Transverse colon (tissue), 4 donors: ENCODE measurements at regions not wholly inside any gene's neighbourhood (a gene's known extent, or its start where the extent isn't known, plus 50 kb on each side); places are given as distances from the start of the nearest gene placed in this dataset.

Experiments used
- DNase-seq: peaks from one replicate; pipeline ENCODE4 v3.0.0-alpha.2; 2019
- H3K27ac ChIP-seq, 4 donors: fragments of 200-600 bp; sonication (generic); 2 replicates each; pipeline ENCODE4 v1.5.1; 2016 to 2018; ENCODE audit warnings: inconsistent platforms in 4 of 4
- H3K27me3 ChIP-seq: fragments of 200-600 bp; sonication (generic); 2 replicates; pipeline ENCODE4 v1.5.1; 2017; ENCODE audit warnings: inconsistent platforms
- H3K36me3 ChIP-seq, 4 donors: fragments of 200-600 bp; sonication (generic); 2 replicates each; pipeline ENCODE4 v1.5.1; 2017 to 2019; ENCODE audit warnings: inconsistent platforms in 4 of 4
- H3K4me1 ChIP-seq, 4 donors: fragments of 200-600 bp; sonication (generic); 2 replicates each; pipeline ENCODE4 v1.5.1; 2017 to 2020; ENCODE audit warnings: inconsistent platforms in 4 of 4
- H3K4me3 ChIP-seq, 4 donors: fragments of 200-600 bp; sonication (generic); 1 replicate in 1 of 4; 2 replicates in 3 of 4; pipeline versions ENCODE4 v1.5.1 to v1.6.1; 2017 to 2019; ENCODE audit warnings: inconsistent platforms in 4 of 4
- H3K9me3 ChIP-seq, 2 donors: fragments of 200-600 bp; sonication (generic); 2 replicates each; pipeline ENCODE4 v1.5.1; 2017 to 2019; ENCODE audit warnings: inconsistent platforms in 2 of 2
- EP300 ChIP-seq: sonication (generic); formaldehyde crosslinking; IDR thresholded peaks from one replicate; pipeline ENCODE4 v1.6.1; 2017; ENCODE audit warnings: antibody characterized with exemption, low read depth
- POLR2A ChIP-seq: fragments of 450-650 bp; IDR thresholded peaks from one replicate; pipeline ENCODE4 v1.6.1; 2016; ENCODE audit warnings: antibody characterized with exemption, mild to moderate bottlenecking, moderate library complexity
- POLR2AphosphoS5 ChIP-seq, 3 donors: sonication (generic); formaldehyde crosslinking; IDR thresholded peaks; one replicate each; pipeline ENCODE4 v1.6.1; 2016; ENCODE audit warnings: antibody characterized with exemption in 3 of 3
- WGBS, 2 donors: methylation state at CpG; one replicate each; pipeline ENCODE4 v1.1.5; 2018; ENCODE audit warnings: low coverage in 1 of 2; 5-methylcytosine and 5-hydroxymethylcytosine counted together
- in situ Hi-C, 4 donors: fragments of 200-750 bp; cut with MboI; loops; one replicate each; pipeline versions ENCODE4 v1.15.0 to v1.15.1; 2017; ENCODE audit warnings: low sequenced_read_pairs in 3 of 4, low pct_ligation_motif_present in 1 of 4, low pct_unique_long_range_greater_than_20kb in 1 of 4
- intact Hi-C: fragments of 100-400 bp; cut with DNase I; formaldehyde crosslinking; loops from one replicate; pipeline ENCODE4 v1.15.1; 2023; ENCODE audit warnings: low total_unique reads
- TF ChIP-seq, protein P1 (sequence below), 5 experiments: fragments of 200-600 bp in 3 of 5; fragments of 450-650 bp in 2 of 5; sonication (generic) in 3 of 5; IDR thresholded peaks; 1 replicate in 2 of 5; 2 replicates in 3 of 5; pipeline ENCODE4 v1.5.1; 2016 to 2017; ENCODE audit warnings: antibody characterized with exemption in 5 of 5, inconsistent platforms in 3 of 5, mild to moderate bottlenecking in 2 of 5, moderate library complexity in 1 of 5

DNA sequence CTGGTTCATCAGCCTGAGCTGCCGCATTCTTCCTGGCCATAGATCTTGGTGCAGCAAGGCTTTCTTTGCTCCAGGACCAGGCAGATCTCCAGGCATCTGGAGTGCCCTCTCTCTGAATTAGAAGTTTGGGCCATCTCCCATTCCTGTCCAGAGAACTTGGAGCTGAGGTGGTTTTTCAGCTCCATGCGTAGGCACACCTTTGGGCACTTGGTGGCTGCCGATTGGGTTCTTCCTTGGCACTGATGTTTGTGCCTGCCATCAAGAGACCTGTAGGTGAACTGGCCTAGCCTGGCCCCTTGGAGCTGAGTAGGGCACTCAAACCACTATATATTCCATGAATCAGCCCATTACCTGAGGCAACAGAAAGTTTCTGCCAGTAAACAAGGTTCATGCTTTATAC, 206.0 kb upstream of the PCDH17 start:
- TF ChIP-seq POLR2AphosphoS5 (IDR thresholded peaks at IDR 0.05) (no peak), POLR2A (no peak), EP300 (no peak)
- TF ChIP-seq, protein P1, sequence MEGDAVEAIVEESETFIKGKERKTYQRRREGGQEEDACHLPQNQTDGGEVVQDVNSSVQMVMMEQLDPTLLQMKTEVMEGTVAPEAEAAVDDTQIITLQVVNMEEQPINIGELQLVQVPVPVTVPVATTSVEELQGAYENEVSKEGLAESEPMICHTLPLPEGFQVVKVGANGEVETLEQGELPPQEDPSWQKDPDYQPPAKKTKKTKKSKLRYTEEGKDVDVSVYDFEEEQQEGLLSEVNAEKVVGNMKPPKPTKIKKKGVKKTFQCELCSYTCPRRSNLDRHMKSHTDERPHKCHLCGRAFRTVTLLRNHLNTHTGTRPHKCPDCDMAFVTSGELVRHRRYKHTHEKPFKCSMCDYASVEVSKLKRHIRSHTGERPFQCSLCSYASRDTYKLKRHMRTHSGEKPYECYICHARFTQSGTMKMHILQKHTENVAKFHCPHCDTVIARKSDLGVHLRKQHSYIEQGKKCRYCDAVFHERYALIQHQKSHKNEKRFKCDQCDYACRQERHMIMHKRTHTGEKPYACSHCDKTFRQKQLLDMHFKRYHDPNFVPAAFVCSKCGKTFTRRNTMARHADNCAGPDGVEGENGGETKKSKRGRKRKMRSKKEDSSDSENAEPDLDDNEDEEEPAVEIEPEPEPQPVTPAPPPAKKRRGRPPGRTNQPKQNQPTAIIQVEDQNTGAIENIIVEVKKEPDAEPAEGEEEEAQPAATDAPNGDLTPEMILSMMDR (IDR thresholded peaks at IDR 0.05): no peak
- Histone ChIP-seq H3K36me3 (no peaks in the 10 kb centered on the region), H3K27ac (no peak overlapping the region), H3K9me3 (peaks cover 0 to 3% of the 10 kb centered on the region in 2 donors), H3K4me3 (no peak overlapping the region), H3K27me3 (no peaks in the 10 kb centered on the region), H3K4me1 (no peaks in the 10 kb centered on the region)
- WGBS, 2 donors: 93% methylated on average over 3 of the region's 3 CpGs; no CpG with 5 or more reads in 1 of the 2 donors
- no peak for DNase-seq
- in situ Hi-C loops: no loop called here
- intact Hi-C loops: no loop called here

DNA sequence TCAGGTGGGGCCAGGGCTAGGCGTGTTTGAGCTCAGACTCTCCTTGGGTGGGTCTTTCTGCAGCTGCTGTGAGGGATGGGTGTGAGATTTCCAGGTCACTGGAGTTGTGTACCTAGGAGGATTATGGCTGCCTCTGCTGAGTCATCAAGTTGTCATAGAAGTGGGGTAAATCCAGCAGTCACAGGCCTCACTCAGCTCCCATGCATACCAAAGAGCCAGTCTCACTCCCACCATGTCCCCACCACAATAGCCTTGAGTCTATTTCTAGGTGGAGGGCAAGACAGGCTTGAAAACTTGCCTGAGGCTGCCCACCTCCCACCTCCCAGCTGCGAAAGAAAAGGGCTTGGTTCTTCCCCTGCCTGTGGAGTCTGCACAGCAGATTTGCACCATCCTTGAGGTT, 194.0 kb upstream of the PCDH17 start:
- H3K4me1 ChIP-seq: no peaks in the 10 kb centered on the region
- no peaks in the 10 kb centered on the region for H3K27me3 ChIP-seq
- no peaks in the 10 kb centered on the region for H3K36me3 ChIP-seq
- no peak overlapping the region for H3K4me3 ChIP-seq
- in situ Hi-C loops: no loop called here
- TF ChIP-seq POLR2AphosphoS5 (IDR thresholded peaks at IDR 0.05) (no peak), EP300 (no peak), POLR2A (no peak)
- TF ChIP-seq, protein P1 (IDR thresholded peaks at IDR 0.05): no peak
- no peak for DNase-seq
- H3K9me3 ChIP-seq: no peaks in the 10 kb centered on the region
- H3K27ac ChIP-seq: no peak overlapping the region
- WGBS, 2 donors: 72% methylated on average over 2 of the region's 2 CpGs; no CpG with 5 or more reads in 1 of the 2 donors
- intact Hi-C loops: no loop called here

DNA sequence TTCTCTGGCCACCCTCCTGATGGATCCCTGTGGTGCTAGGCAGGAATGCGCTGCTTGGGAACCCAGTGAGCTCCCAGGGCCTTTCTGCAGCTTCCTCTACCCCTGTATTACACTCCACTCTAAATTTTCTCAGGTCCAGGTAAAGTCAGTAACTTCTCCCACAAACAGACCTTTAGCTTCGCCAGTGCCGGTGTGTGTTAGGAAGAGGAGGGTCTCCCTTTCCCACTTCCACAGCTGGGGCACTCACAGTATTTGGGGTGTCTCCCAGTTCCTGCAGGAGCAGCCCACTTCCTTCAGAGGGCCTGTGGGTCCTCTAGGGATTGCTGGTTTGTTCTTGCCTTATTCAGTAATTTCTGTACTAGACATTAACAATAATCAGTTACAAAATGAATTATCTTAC, 193.5 kb upstream of the PCDH17 start:
- in situ Hi-C loops (no loop called here), intact Hi-C loops (no loop called here)
- TF ChIP-seq EP300 (no peak), POLR2A (no peak), POLR2AphosphoS5 (IDR thresholded peaks at IDR 0.05) (no peak)
- TF ChIP-seq, protein P1 (IDR thresholded peaks at IDR 0.05): no peak
- DNase-seq: no peak
- Histone ChIP-seq H3K4me1 (no peaks in the 10 kb centered on the region), H3K27me3 (no peaks in the 10 kb centered on the region), H3K36me3 (no peaks in the 10 kb centered on the region), H3K9me3 (no peaks in the 10 kb centered on the region), H3K27ac (no peak overlapping the region), H3K4me3 (no peak overlapping the region)
- WGBS, 2 donors: 80 to 90% methylated on average over 1 to 3 of the region's 3 CpGs

DNA sequence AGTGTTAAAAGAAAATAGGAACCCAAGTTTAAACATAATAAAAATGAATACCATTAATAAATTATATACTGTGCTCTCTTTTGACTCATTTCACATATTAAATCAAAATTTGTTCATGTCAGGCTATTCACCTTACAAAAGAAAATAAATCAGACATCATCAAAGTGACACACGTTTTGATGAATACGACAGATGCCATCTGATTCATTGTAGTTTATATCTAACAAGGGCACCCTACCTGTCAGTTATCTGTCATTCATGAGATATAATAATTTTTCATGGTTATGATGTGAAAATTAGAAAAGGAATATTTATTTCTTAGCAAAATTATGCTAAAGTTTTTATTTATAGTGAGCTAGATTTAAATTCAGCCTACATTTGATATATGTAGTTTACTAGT, 188.1 kb upstream of the PCDH17 start:
- no peaks in the 10 kb centered on the region for H3K4me1 ChIP-seq
- in situ Hi-C loops (no loop called here), intact Hi-C loops (no loop called here)
- no peak for DNase-seq
- no peak overlapping the region for H3K4me3 ChIP-seq
- TF ChIP-seq, protein P1 (IDR thresholded peaks at IDR 0.05): no peak
- no peak for TF ChIP-seq EP300
- no peak for TF ChIP-seq POLR2AphosphoS5 (IDR thresholded peaks at IDR 0.05)
- TF ChIP-seq POLR2A: no peak
- no peaks in the 10 kb centered on the region for H3K36me3 ChIP-seq
- 74 to 78% methylated on average over 2 of the region's 2 CpGs for WGBS, 2 donors
- H3K27me3 ChIP-seq: no peaks in the 10 kb centered on the region
- no peak overlapping the region for H3K27ac ChIP-seq
- H3K9me3 ChIP-seq: no peaks in the 10 kb centered on the region
